C4-2B (cell line): ENCODE measurements at regions not wholly inside any gene's neighbourhood (a gene's known extent, or its start where the extent isn't known, plus 50 kb on each side); places are given as distances from the start of the nearest gene placed in this dataset.

Source experiments
- H3K27ac ChIP-seq: fragments of 450-650 bp; 2 replicates; pipeline ENCODE4 v1.5.1; 2017
- CTCF ChIP-seq: fragments of 450-650 bp; conservative IDR thresholded peaks from 2 replicates; pipeline ENCODE4 v1.5.1; 2017; ENCODE audit warnings: mild to moderate bottlenecking
- ZFX ChIP-seq: fragments of 450-650 bp; IDR thresholded peaks from 2 replicates; pipeline ENCODE4 v1.6.1; 2017

- no peak for TF ChIP-seq ZFX
- no peak for TF ChIP-seq CTCF
- no peak overlapping the region for H3K27ac ChIP-seq
Observed at GRCh38 chr9:115925424-115925823, 228.2 kb upstream of the PAPPA start.

- TF ChIP-seq CTCF (no peak), ZFX (no peak)
Observed at GRCh38 chr9:115930472-115930871, 223.1 kb upstream of the PAPPA start.

GRCh38 chr9:115938479-115938878 is 215.1 kb upstream of the PAPPA start:
- H3K27ac ChIP-seq: no peak overlapping the region
- TF ChIP-seq ZFX (no peak), CTCF (no peak)

More at GRCh38 chr9:115930472-115930871, 223.1 kb upstream of the PAPPA start:
- H3K27ac ChIP-seq: no peak overlapping the region

GRCh38 chr9:115939065-115939765 is 214.4 kb upstream of the PAPPA start:
- no peak overlapping the region for H3K27ac ChIP-seq
- no peak for TF ChIP-seq CTCF
- no peak for TF ChIP-seq ZFX

- TF ChIP-seq CTCF (no peak), ZFX (no peak)
- H3K27ac ChIP-seq: no peak overlapping the region
Observed at GRCh38 chr9:115941561-115942315, 211.9 kb upstream of the PAPPA start.

GRCh38 chr9:115943431-115944165 is 210.0 kb upstream of the PAPPA start:
- H3K27ac ChIP-seq: no peak overlapping the region
- TF ChIP-seq CTCF (no peak), ZFX (no peak)
